Epithelial cell of esophagus (primary cell): ENCODE measurements at regions not wholly inside any gene's neighbourhood (a gene's known extent, or its start where the extent isn't known, plus 50 kb on each side); places are given as distances from the start of the nearest gene placed in this dataset.

Source experiments
- DNase-seq: peaks from one replicate; pipeline ENCODE4 v3.0.0; 2010; ENCODE audit warnings: low read depth
- H3K4me3 ChIP-seq: 2 replicates; pipeline ENCODE4 v1.5.1; 2011; ENCODE audit warnings: mild to moderate bottlenecking, low read length, control low read depth
- CTCF ChIP-seq: IDR thresholded peaks from 2 replicates; pipeline ENCODE4 v1.5.1; 2011; ENCODE audit warnings: low read depth, mild to moderate bottlenecking, low read length, control low read depth, inconsistent platforms; ENCODE audit not compliant: insufficient read depth; ENCODE audit errors: missing control alignments

GRCh38 chr10:3682745-3683144, 102.3 kb downstream of the KLF6 start:
- H3K4me3 ChIP-seq = no peak overlapping the region
- no peak for TF ChIP-seq CTCF
- DNase-seq = no peak

- H3K4me3 ChIP-seq = no peak overlapping the region
- TF ChIP-seq CTCF = no peak
- DNase-seq = no peak
Observed at GRCh38 chr10:3681642-3682554, 103.1 kb downstream of the KLF6 start.

GRCh38 chr10:3679950-3680629, 104.9 kb downstream of the KLF6 start:
- no peak for TF ChIP-seq CTCF
- DNase-seq = no peak
- no peak overlapping the region for H3K4me3 ChIP-seq

- no peak for TF ChIP-seq CTCF
- H3K4me3 ChIP-seq = no peak overlapping the region
- DNase-seq = no peak
Observed at GRCh38 chr10:3678629-3679227, 106.3 kb downstream of the KLF6 start.

GRCh38 chr10:3676564-3676963, 108.4 kb downstream of the KLF6 start:
- no peak for TF ChIP-seq CTCF
- H3K4me3 ChIP-seq = no peak overlapping the region
- DNase-seq = peak; percentile 18

GRCh38 chr10:3672220-3672619, 112.8 kb downstream of the KLF6 start:
- H3K4me3 ChIP-seq = no peak overlapping the region
- no peak for DNase-seq
- no peak for TF ChIP-seq CTCF
